Astrocyte (in vitro differentiated cells and primary cell): ENCODE measurements at regions not wholly inside any gene's neighbourhood (a gene's known extent, or its start where the extent isn't known, plus 50 kb on each side); places are given as distances from the start of the nearest gene placed in this dataset.

ENCODE experiments used
- CTCF ChIP-seq: IDR thresholded peaks from 2 replicates; pipeline ENCODE4 v1.5.1; 2011; ENCODE audit warnings: low read depth, mild to moderate bottlenecking, inconsistent platforms, low read length, moderate library complexity; ENCODE audit not compliant: insufficient read depth
- EZH2 ChIP-seq: IDR thresholded peaks from 2 replicates; pipeline ENCODE4 v1.6.1; 2012; ENCODE audit warnings: mild to moderate bottlenecking, low read length, inconsistent platforms; ENCODE audit not compliant: insufficient read depth

GRCh38 chr1:185549906-185550305 is 184.3 kb upstream of the HMCN1 start:
- no peak for TF ChIP-seq CTCF
- no peak for TF ChIP-seq EZH2
